Mammary epithelial cell (primary cell): ENCODE measurements at regions not wholly inside any gene's neighbourhood (a gene's known extent, or its start where the extent isn't known, plus 50 kb on each side); places are given as distances from the start of the nearest gene placed in this dataset.

Source experiments
- CTCF ChIP-seq, 2 donors: IDR thresholded peaks in 1 of 2; conservative IDR thresholded peaks in 1 of 2; 2 replicates each; pipeline ENCODE4 v1.5.1; 2011 to 2012; ENCODE audit warnings: inconsistent platforms in 2 of 2, low read length in 2 of 2, mild to moderate bottlenecking in 2 of 2, control low read depth in 1 of 2, low read depth in 1 of 2; ENCODE audit not compliant: insufficient read depth in 1 of 2; ENCODE audit errors: extremely low read depth in 1 of 2
- EZH2 ChIP-seq: IDR thresholded peaks from 2 replicates; pipeline ENCODE4 v1.6.1; 2012; ENCODE audit warnings: low read length, inconsistent platforms, borderline replicate concordance

- TF ChIP-seq EZH2 (no peak), CTCF (conservative IDR thresholded peaks at IDR 0.05 in 1 of 2, IDR thresholded peaks at IDR 0.05 in 1 of 2; ENCODE audit: extremely low read depth in 1 of 2, insufficient read depth in 1 of 2, low read depth in 1 of 2, low read length in 2 of 2) (no peak)
Measured at GRCh38 chr18:25490316-25490715, 138.3 kb upstream of the ZNF521 start.
